Coronary artery (tissue), 2 donors: ENCODE measurements at regions not wholly inside any gene's neighbourhood (a gene's known extent, or its start where the extent isn't known, plus 50 kb on each side); places are given as distances from the start of the nearest gene placed in this dataset.

Experiments used
- DNase-seq: peaks from one replicate; pipeline ENCODE4 v3.0.0-alpha.2; 2017; ENCODE audit warnings: low spot score
- H3K27ac ChIP-seq, 2 donors: fragments of 200-600 bp; sonication (generic); one replicate each; pipeline ENCODE4 v1.5.1; 2016 to 2019
- H3K4me3 ChIP-seq: fragments of 200-600 bp; sonication (generic); 2 replicates; pipeline ENCODE4 v1.5.1; 2016; ENCODE audit warnings: mild to moderate bottlenecking, moderate library complexity
- CTCF ChIP-seq: fragments of 200-600 bp; sonication (generic); IDR thresholded peaks from one replicate; pipeline ENCODE4 v1.5.1; 2019; ENCODE audit warnings: antibody characterized with exemption

DNA sequence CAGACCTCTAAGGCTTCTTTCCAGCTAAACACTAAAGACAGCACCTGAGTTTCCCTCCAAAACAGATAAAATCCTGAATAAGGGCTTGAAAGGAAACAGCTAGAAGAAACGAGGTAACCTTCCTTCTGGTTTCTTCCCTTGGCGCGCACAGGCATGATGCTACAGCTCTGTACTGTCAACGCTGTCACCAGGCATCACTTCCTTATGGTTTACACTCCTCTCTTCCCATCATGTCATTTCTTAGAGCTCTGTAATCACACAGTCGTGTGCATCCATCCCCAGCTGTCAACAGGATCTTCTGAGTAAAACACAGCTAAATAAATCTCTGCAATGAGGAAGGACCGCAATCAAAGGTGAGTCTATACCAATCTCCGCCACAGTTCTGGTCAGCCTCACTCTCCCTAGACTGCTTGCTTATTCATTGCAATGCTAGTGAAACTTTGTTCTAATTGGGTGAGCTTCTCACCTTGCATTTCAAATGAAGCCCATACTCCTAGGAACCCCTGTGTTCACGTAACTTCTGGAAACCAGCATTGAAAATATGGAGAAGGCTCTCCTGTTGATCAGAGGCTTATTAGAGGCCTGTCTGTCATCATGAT, 162.6 kb upstream of the DTNBP1 start:
- TF ChIP-seq CTCF: no peak
- Histone ChIP-seq H3K4me3 (no peak overlapping the region), H3K27ac (no peak overlapping the region)
- DNase-seq: no peak

- Histone ChIP-seq H3K4me3 (no peak overlapping the region), H3K27ac (no peak overlapping the region)
- DNase-seq: no peak
- no peak for TF ChIP-seq CTCF
Observed at GRCh38 chr6:15824811-15825210, 162.0 kb upstream of the DTNBP1 start.

- no peak for TF ChIP-seq CTCF
- Histone ChIP-seq H3K27ac (no peak overlapping the region), H3K4me3 (no peak overlapping the region)
- no peak for DNase-seq
Observed at GRCh38 chr6:15823838-15824414, 161.1 kb upstream of the DTNBP1 start.

DNA sequence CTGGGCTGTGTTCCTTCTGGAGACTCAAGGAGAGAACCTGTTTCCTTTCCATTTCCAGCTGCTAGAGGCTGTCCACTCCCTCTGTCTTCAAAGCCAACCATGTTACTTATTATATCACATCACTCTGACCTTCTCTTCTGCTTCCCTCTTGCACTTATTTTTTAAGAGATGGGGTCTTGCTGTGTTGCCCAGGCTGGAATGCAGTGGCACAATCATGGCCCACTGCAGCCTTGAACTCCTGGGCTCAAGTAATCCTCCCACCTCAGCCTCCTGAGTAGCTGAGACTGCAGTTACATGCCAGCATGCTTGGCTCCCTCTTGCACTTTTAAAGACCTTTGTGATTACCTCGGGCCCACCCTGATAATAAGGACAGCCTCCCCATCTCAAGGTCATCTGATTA, 160.0 kb upstream of the DTNBP1 start:
- no peak overlapping the region for H3K4me3 ChIP-seq
- H3K27ac ChIP-seq: no peak overlapping the region
- TF ChIP-seq CTCF: no peak
- no peak for DNase-seq

- no peak overlapping the region for H3K4me3 ChIP-seq
- TF ChIP-seq CTCF: no peak
- no peak overlapping the region for H3K27ac ChIP-seq
- no peak for DNase-seq
Observed at GRCh38 chr6:15819841-15820240, 157.0 kb upstream of the DTNBP1 start.

- Histone ChIP-seq H3K27ac (no peak overlapping the region), H3K4me3 (no peak overlapping the region)
- DNase-seq: no peak
- TF ChIP-seq CTCF: no peak
Observed at GRCh38 chr6:15819226-15819625, 156.4 kb upstream of the DTNBP1 start.

GRCh38 chr6:15818491-15818890, 155.7 kb upstream of the DTNBP1 start:
- DNase-seq: no peak
- TF ChIP-seq CTCF: no peak
- Histone ChIP-seq H3K27ac (no peak overlapping the region), H3K4me3 (no peak overlapping the region)
